ENCODE measurements at regions not wholly inside any gene's neighbourhood (a gene's known extent, or its start where the extent isn't known, plus 50 kb on each side); places are given as distances from the start of the nearest gene placed in this dataset.

DNA sequence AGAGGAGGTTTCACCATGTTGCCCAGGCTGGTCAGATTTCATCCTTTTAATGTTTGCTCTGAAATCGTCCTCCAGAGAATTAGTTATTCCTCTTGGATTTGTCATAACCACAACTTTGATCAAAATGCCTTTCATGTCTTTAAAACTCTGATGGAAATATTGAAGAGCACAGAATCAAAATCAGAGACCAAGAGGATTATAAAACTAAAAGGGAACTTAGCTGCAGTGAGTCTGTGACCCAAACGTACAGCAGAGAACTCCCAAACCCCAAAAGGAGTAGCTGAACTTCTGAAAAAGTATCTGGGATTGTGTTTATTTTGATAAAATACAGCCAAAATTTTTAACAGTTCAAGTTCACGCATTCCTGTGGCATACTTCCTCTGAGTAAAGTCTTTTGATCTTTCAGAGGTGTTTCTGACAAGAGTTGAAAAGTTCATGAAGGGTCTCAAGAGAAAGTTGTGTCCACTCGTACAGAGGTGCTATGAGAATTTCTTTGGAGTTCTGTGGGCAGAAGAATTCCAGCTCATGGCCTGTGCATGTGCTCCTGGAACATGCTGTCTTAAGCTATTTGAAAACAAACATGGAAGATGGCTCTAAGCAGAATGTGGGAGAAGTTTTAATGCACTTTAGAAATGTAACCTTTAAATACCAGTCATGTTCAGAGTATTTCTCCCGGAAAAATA is 124.0 kb downstream of the ESM1 start:
- Mint-ChIP-seq H3K4me3 (no peak overlapping the region), H3K9me3 (peaks cover 28% of the 10 kb centered on the region), H3K27me3 (peaks cover 20% of the 10 kb centered on the region), H3K4me1 (ENCODE audit: low read depth) (peaks cover 4% of the 10 kb centered on the region), H3K36me3 (ENCODE audit: low read depth) (peaks cover 3% of the 10 kb centered on the region), H3K27ac (no peak overlapping the region)
- POLR2A ChIA-PET: interaction anchor here (0.6 kb wide), 1 partner anchor 327 kb away, joined by 3 read pairs; no protein-coding TSS in a partner anchor
- intact Hi-C loops (cut with micrococcal nuclease): no loop called here
- no peak for TF ChIP-seq CTCF (IDR thresholded peaks at IDR 0.05)
- ATAC-seq: no peak
- DNase-seq: no peak
- CTCF ChIA-PET: interaction anchor here (1.2 kb wide), 1 partner anchor 16 kb away, joined by 3 read pairs; no protein-coding TSS in a partner anchor

- Mint-ChIP-seq H3K36me3 (ENCODE audit: low read depth) (peaks cover 3% of the 10 kb centered on the region), H3K9me3 (peaks cover 29% of the 10 kb centered on the region), H3K27ac (no peak overlapping the region), H3K4me3 (no peak overlapping the region), H3K4me1 (ENCODE audit: low read depth) (peaks cover 4% of the 10 kb centered on the region), H3K27me3 (peaks cover 21% of the 10 kb centered on the region)
- TF ChIP-seq CTCF (IDR thresholded peaks at IDR 0.05): no peak
- intact Hi-C loops (cut with micrococcal nuclease): no loop called here
- no peak for DNase-seq
- POLR2A ChIA-PET: no interaction called here
- CTCF ChIA-PET: interaction anchor here (0.8 kb wide), 1 partner anchor 372 kb away, joined by 3 read pairs; no protein-coding TSS in a partner anchor
- no peak for ATAC-seq
Observed at GRCh38 chr5:54860321-54860720, 125.1 kb downstream of the ESM1 start.

DNA sequence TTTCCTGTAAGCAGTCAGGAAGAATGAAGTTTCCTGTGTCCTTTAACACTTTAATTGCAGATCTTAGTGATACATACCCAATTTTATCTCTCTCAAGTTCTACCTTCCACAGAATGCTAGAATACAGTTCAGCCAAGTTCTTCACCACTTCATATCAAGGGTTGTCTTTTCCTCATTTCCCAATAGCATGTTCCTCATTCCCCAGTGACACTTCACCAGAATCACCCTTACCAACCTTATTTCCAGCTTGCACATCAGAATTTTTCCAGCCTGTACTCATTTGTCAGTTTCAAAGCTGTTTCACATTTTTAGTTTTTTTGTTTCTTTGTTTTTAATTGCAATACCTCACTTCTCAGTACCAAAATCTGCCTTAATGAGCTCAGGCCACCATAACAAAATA is 126.1 kb downstream of the ESM1 start:
- Mint-ChIP-seq H3K4me1 (ENCODE audit: low read depth) (peaks cover 4% of the 10 kb centered on the region), H3K9me3 (peaks cover 29% of the 10 kb centered on the region), H3K27me3 (peaks cover 23% of the 10 kb centered on the region), H3K27ac (no peak overlapping the region), H3K4me3 (no peak overlapping the region), H3K36me3 (ENCODE audit: low read depth) (peaks cover 3% of the 10 kb centered on the region)
- intact Hi-C loops (cut with micrococcal nuclease): no loop called here
- TF ChIP-seq CTCF (IDR thresholded peaks at IDR 0.05): no peak
- ATAC-seq: no peak
- no peak for DNase-seq
- POLR2A ChIA-PET: no interaction called here
- CTCF ChIA-PET: interaction anchor here (1.2 kb wide), 2 partner anchors 14 to 26 kb away, joined by 3 read pairs; no protein-coding TSS in a partner anchor

DNA sequence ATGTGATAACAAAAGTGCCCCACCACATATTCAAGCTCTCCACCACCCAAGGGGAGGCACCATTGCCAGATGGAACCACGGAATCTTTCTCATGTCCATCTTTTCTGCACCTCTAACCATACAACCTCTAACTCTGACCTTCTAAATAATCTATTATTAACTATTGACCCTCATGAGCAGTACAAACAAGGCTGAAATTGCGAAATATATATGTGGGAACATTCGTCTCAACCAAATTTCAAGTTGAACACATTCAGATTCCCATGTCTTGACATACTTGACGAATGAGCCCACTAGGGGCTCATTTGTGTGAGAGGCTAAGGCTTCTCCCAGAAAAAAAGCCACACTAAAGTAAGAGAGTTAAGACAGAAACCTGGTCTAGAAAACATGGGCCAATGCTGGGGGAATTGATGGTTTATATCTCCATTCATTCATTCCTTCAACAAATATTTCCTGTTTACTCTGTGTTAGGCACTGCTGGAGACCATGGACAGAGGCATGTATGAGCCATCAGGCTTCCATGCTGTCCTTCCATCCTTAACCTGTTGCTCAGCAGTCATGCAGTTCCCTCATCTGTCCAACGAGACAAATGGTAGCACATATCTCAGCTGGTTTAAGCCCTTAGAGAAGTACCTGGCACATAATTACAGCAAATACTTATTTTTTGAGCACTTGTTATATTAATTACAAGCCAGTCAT is 130.4 kb downstream of the ESM1 start:
- Mint-ChIP-seq H3K4me1 (ENCODE audit: low read depth) (no peaks in the 10 kb centered on the region), H3K27me3 (peaks cover 24% of the 10 kb centered on the region), H3K36me3 (ENCODE audit: low read depth) (peaks cover 3% of the 10 kb centered on the region), H3K27ac (no peak overlapping the region), H3K9me3 (peaks cover 29% of the 10 kb centered on the region), H3K4me3 (no peak overlapping the region)
- POLR2A ChIA-PET: no interaction called here
- no peak for ATAC-seq
- TF ChIP-seq CTCF (IDR thresholded peaks at IDR 0.05): no peak
- no peak for DNase-seq
- intact Hi-C loops (cut with micrococcal nuclease): no loop called here
- CTCF ChIA-PET: interaction anchor here (1.7 to 4.1 kb wide), 3 partner anchors 10 to 338 kb away, joined by 3 to 26 read pairs (median 18); no protein-coding TSS in a partner anchor

- intact Hi-C loops (cut with micrococcal nuclease): no loop called here
- ChIA-PET POLR2A (no interaction called here), CTCF (interaction anchor here (1.0 to 5.5 kb wide), 6 partner anchors 12 to 334 kb away, joined by 3 to 37 read pairs (median 4); partner anchors contain the start of gene SNX18)
- peaks cover 1% of the 10 kb centered on the region for H3K36me3 Mint-ChIP-seq (ENCODE audit: low read depth)
- no peak for TF ChIP-seq CTCF (IDR thresholded peaks at IDR 0.05)
- peaks cover 27% of the 10 kb centered on the region for H3K27me3 Mint-ChIP-seq
- ATAC-seq: no peak
- DNase-seq: no peak
- no peaks in the 10 kb centered on the region for H3K4me1 Mint-ChIP-seq (ENCODE audit: low read depth)
- no peak overlapping the region for H3K4me3 Mint-ChIP-seq
- no peak overlapping the region for H3K27ac Mint-ChIP-seq
- peaks cover 3% of the 10 kb centered on the region for H3K9me3 Mint-ChIP-seq
Observed at GRCh38 chr5:54852007-54852406, 133.4 kb downstream of the ESM1 start.

All from activated CD8-positive, alpha-beta T cell treated with anti-CD3 and anti-CD28 coated beads for 36 hours (primary cell).